Activated CD4-positive, alpha-beta T cell treated with anti-CD3 and anti-CD28 coated beads for 4 hours (primary cell): ENCODE measurements at regions not wholly inside any gene's neighbourhood (a gene's known extent, or its start where the extent isn't known, plus 50 kb on each side); places are given as distances from the start of the nearest gene placed in this dataset.

Experiments
- DNase-seq, 2 donors: peaks; one replicate each; pipeline ENCODE4 v3.0.0-alpha.2; 2020

- DNase-seq = no peak
Measured at GRCh38 chr4:182062936-182063335, 180.3 kb upstream of the TENM3 start.

- DNase-seq = no peak
Measured at GRCh38 chr4:182063651-182064050, 179.6 kb upstream of the TENM3 start.

GRCh38 chr4:182065255-182065654 lies 177.9 kb upstream of the TENM3 start:
- DNase-seq = no peak

- no peak for DNase-seq
Measured at GRCh38 chr4:182066037-182066436, 177.2 kb upstream of the TENM3 start.

- DNase-seq = no peak
Measured at GRCh38 chr4:182067828-182068227, 175.4 kb upstream of the TENM3 start.

DNA sequence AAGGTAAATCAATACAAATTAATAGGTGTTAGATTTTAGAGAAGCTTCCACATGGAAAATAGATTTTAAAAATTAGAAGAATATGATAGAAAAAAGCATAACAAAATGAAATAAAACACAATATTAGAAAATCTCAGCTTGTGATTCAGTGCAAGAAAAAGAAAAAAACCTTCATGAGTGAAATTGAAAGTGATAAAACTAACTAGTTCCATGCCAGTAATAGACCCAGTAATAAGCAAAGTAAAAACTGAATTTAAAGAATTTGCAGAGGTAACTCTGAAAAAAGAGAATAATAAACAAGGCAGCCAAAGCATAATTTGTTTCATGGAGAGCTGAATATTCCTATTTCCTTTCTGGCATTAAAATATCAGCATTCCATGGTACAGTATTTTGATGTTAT lies 174.3 kb upstream of the TENM3 start:
- no peak for DNase-seq

DNA sequence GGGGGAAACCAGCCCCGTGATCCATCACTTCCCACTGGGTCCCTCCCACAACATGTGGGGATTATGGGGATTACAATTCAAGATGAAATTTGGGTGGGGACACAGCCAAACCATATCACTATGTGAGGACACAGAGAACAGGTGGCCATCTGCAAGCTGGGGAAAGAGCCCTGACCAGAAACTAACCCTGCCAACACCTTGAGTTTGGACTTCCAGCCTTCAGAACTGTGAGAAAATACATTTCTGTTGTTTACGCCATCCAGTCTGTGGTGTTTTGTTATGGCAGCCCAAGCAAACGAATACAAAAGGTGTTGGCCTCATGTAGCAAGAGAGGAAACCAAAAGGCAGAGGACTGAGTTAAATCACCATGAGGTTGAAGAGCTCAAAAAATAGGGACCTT lies 169.9 kb upstream of the TENM3 start:
- no peak for DNase-seq

DNA sequence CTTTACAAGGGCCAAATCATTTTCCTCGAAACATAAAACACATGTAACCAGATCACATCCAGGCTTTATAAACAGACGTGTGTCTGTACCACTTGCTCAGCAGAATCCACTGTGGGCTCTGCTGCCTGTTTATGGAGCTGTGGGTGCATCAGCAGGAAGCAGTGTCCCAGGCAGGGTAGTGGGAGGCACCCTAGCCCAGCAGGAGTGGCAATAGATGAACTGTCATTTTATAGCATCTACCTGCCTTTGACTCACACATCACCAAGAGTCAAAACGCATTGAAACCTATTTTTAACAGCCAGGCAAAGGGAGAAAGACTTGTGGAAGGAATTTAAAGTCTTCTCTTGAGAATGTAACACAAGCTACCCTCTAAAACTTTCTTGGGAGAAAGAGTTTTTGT lies 169.1 kb upstream of the TENM3 start:
- DNase-seq = no peak

DNA sequence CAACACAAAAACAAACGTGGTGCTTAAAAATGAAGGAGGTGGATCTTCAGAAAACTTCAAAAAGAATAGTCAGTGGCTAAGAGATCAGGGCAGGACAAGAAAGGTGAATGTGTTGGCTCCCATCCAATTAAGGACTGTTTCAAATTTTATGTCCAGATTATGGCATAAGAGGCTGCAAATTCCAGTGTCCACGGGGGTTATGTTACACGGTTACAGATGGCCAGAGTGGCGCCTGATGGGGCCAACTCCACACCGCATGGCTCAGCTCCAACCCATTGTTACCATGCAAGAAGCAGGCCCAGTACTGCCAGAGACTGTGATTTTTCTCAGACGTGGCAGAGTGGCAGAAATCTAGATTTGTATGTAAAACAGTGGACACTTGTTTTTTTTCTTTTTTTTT lies 168.4 kb upstream of the TENM3 start:
- DNase-seq = no peak

- DNase-seq = no peak
Measured at GRCh38 chr4:182082910-182083309, 160.3 kb upstream of the TENM3 start.

- no peak for DNase-seq
Measured at GRCh38 chr4:182083671-182084410, 159.4 kb upstream of the TENM3 start.

GRCh38 chr4:182085051-182085480 lies 158.1 kb upstream of the TENM3 start:
- no peak for DNase-seq

- DNase-seq = no peak
Measured at GRCh38 chr4:182089326-182089725, 153.9 kb upstream of the TENM3 start.

DNA sequence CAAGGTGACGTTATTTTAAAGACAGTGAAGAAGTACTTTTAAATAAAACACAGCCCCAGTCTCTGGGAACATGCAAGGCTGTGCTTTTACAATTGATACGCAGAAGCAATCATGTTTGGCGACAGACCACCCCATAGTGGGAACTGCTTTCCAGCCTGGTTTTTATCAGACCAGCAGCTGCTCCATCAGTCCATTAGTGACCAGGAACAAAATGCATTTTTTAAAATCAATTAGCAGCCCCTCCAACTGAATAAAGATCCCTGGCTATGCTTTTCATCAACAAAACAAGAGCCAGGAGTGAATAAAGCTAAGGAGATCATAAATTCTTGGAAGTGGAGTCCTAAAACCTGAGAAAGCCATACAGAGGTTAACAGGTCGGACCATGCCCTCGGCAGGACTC lies 153.0 kb upstream of the TENM3 start:
- no peak for DNase-seq

DNA sequence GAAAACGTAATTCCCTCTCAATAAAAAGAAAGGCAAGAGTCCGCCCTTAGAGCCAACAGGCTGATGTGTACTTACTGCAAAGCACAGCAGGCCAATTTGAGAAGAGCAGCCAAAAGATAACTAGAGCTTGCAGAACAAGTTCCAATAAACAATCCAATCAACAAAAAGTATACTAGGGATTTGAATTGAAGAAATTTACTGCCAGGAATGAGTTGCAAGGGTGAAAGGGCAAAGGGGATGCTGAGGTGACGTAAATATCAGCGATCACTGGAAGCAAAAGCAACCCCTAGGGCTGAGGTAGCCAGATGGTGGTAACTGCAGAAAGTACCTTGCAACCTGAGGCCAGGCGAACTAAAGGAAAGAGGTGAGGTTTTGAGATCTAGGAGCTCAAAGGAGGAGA lies 152.1 kb upstream of the TENM3 start:
- no peak for DNase-seq

GRCh38 chr4:182093431-182093831 lies 149.8 kb upstream of the TENM3 start:
- DNase-seq = no peak

DNA sequence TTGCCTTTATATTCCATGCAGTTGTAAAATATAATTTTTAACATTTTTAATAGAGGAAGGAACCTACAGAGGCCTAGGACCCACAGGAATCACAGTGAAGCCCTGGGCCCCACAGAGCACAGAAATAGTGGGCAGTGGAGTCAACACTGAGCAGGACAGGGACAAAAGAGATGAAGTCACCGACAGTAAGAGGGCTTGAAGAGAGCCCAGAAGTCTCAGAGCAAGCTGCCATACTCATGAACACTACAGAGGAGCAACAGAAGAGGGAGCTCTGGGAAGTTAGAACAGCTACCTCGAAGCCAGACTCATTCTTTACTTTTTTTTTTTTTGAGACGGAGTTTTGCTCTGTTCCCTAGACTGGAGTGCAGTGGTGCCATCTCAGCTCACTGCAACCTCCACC lies 149.3 kb upstream of the TENM3 start:
- no peak for DNase-seq

DNA sequence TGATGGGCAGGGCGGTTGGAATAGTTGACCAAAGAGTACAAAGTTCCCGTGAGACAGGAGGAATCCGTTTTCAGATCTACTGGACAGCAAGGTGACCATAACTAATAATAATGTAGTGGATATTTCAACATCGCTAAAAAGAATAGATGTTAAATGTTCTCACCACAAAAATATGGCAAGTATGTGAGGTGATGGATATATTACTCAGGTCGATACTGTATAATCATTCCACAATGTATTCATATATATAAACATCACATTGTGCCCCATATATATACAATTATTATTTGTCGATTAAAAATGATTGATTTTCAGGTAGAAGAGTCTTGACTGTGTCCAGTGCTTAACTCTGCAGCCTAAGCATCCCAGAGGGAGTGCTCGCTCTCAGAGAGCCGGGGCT lies 141.6 kb upstream of the TENM3 start:
- no peak for DNase-seq

DNA sequence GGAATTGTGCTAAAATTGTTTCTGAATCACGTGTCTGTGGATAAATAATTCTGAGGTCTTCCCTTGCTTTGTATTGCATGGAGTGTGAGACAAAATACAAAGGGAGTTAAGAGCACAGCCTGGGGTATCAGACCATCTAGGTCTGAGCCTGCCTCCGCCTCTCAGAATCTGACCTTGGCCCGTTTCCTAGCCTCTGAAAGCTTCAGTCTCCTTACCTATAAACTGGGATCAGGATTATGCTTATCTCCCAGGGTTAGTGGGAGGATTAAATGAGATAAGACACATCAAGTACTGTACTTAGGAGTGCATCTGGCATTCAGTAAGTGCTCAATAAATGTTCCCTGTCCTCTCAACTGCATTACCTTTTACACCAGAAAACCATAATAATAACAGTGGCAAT lies 140.6 kb upstream of the TENM3 start:
- DNase-seq = no peak

- no peak for DNase-seq
Measured at GRCh38 chr4:182103614-182104319, 139.4 kb upstream of the TENM3 start.

DNA sequence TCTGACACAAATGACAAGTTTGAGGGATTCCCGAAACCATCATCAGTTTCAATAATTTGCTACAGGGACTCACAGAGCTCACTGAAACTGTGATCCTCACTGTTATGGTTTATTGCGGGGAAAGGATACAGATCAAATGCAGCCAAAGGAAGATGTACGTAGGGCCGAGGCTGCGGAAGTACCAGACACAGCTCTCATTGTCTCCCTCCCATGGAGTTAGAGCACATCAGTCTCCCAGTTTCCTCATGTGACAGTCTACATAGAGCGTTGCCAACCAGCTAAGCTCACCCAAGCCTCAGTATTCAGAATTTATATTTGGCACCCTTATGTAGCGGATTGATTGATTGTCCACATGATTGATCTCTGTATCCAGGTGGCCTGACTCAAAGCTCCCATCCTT lies 137.8 kb upstream of the TENM3 start:
- no peak for DNase-seq

DNA sequence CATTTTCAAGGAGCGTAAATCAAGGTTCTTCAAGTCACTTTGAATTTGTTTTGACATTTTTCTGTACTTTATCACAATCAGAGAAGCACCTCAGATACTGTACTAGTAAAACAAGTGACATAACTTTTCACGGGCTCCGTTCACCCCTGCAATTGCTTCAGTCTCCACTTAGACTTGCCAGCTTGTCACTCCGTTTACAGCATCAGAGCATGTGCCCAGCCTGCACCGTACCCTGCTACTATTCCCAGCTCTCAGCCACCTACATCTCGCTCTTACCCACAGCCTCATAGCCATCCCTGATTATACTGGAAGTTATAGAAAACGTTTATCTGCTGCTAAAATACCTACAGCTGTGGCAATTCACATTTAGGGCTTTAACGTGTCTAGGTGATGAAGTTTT lies 135.3 kb upstream of the TENM3 start:
- DNase-seq = no peak

DNA sequence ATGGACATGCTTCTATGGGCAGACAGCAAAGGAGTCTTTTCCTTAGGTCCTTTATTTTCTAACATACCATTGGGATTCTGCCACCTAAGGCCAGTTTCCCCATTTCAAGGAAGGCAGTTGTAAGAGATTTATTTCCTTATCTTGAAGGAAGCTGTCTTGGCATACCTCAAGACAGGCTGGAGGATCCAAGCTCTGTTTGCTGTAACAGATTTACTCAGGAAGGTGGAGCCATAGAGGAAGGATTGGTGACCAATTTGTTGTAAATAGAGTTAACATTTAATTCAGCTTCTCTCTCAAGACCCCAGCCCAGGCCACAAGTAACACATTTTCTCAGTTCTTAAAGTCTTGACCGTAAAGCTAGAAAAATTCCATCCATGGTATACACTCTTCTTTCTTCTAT lies 131.6 kb upstream of the TENM3 start:
- no peak for DNase-seq

DNA sequence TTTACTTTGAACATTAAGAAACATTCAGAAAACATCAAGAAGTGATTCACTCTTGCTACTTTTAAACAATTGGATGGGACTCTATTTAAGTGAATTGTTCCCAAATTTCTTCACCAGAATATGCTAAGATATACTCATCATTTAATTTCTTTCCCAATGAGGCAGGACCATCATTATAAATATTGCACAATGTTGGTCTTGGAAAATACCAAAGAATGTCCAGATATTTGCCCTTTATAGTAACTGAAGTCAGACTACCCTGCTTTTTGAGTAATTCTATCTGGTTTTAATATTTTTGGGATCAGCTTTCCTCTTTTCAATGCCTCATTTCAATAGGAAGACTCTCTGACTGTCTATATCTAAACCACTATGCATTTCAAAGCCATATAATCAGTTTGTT lies 129.4 kb upstream of the TENM3 start:
- no peak for DNase-seq

GRCh38 chr4:182124359-182124758 lies 118.8 kb upstream of the TENM3 start:
- no peak for DNase-seq
